ENCODE measurements at regions not wholly inside any gene's neighbourhood (a gene's known extent, or its start where the extent isn't known, plus 50 kb on each side); places are given as distances from the start of the nearest gene placed in this dataset.

GRCh38 chr10:130230036-130230435 is 93.8 kb downstream of the GLRX3 start:
- Mint-ChIP-seq H3K27me3 (ENCODE audit: low read depth) (no peaks in the 10 kb centered on the region), H3K36me3 (ENCODE audit: low read depth) (no peaks in the 10 kb centered on the region), H3K4me1 (ENCODE audit: low read depth) (no peaks in the 10 kb centered on the region), H3K9me3 (ENCODE audit: insufficient read depth) (peaks cover 11% of the 10 kb centered on the region), H3K27ac (no peak overlapping the region), H3K4me3 (no peak overlapping the region)
- no peak for DNase-seq
- CTCF ChIA-PET = no interaction called here
- POLR2A ChIA-PET = no interaction called here
- no peak for ATAC-seq

GRCh38 chr10:130230611-130231010 is 94.4 kb downstream of the GLRX3 start:
- ATAC-seq (no peak), DNase-seq (no peak)
- H3K4me3 Mint-ChIP-seq = no peak overlapping the region
- peaks cover 11% of the 10 kb centered on the region for H3K9me3 Mint-ChIP-seq (ENCODE audit: insufficient read depth)
- POLR2A ChIA-PET = no interaction called here
- CTCF ChIA-PET = no interaction called here
- no peak overlapping the region for H3K27ac Mint-ChIP-seq
- H3K36me3 Mint-ChIP-seq (ENCODE audit: low read depth) = no peaks in the 10 kb centered on the region
- H3K27me3 Mint-ChIP-seq (ENCODE audit: low read depth) = no peaks in the 10 kb centered on the region
- no peaks in the 10 kb centered on the region for H3K4me1 Mint-ChIP-seq (ENCODE audit: low read depth)

DNA sequence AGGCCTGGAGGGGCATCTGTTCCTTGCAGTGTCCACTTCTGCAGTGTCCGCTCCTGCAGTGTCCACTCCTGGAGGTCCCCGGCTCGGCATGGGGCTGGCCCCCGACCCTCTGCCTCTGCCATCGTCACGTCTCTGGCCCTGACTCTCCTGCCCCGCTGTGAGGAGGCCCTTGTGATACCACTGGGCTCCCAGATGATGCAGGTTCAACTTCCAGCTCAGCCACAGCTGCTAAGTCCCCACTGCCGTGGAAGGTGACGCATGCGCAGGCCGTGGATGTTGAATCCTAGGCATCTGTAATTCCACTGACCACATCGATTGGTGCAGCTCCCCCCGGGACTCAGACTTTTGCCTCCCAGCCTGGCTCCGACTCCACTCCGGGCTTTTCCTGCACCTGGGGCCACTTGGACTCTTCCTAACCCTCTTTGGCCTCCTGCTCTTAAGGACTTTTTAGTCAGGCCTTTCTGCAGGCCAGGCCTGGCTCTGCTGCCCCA is 95.1 kb downstream of the GLRX3 start:
- Mint-ChIP-seq H3K4me1 (ENCODE audit: low read depth) (no peaks in the 10 kb centered on the region), H3K27ac (no peak overlapping the region), H3K9me3 (ENCODE audit: insufficient read depth) (peaks cover 11% of the 10 kb centered on the region), H3K4me3 (no peak overlapping the region), H3K36me3 (ENCODE audit: low read depth) (no peaks in the 10 kb centered on the region), H3K27me3 (ENCODE audit: low read depth) (peaks cover 1% of the 10 kb centered on the region)
- ChIA-PET CTCF (no interaction called here), POLR2A (no interaction called here)
- ATAC-seq (no peak), DNase-seq (no peak)

- Mint-ChIP-seq H3K27me3 (ENCODE audit: low read depth) (peaks cover 7% of the 10 kb centered on the region), H3K36me3 (ENCODE audit: low read depth) (no peaks in the 10 kb centered on the region), H3K9me3 (ENCODE audit: insufficient read depth) (peaks cover 7% of the 10 kb centered on the region), H3K27ac (no peak overlapping the region), H3K4me3 (no peak overlapping the region), H3K4me1 (ENCODE audit: low read depth) (no peaks in the 10 kb centered on the region)
- ATAC-seq = no peak
- no peak for DNase-seq
- POLR2A ChIA-PET = no interaction called here
- CTCF ChIA-PET = no interaction called here
These were observed 96.2 kb downstream of the GLRX3 start for GRCh38 chr10:130232166-130233034.

GRCh38 chr10:130233035-130233360 is 96.8 kb downstream of the GLRX3 start:
- H3K36me3 Mint-ChIP-seq (ENCODE audit: low read depth) = no peaks in the 10 kb centered on the region
- no peaks in the 10 kb centered on the region for H3K4me1 Mint-ChIP-seq (ENCODE audit: low read depth)
- POLR2A ChIA-PET = no interaction called here
- no peak for DNase-seq
- CTCF ChIA-PET = no interaction called here
- peaks cover 11% of the 10 kb centered on the region for H3K27me3 Mint-ChIP-seq (ENCODE audit: low read depth)
- H3K27ac Mint-ChIP-seq = no peak overlapping the region
- no peak for ATAC-seq
- no peak overlapping the region for H3K4me3 Mint-ChIP-seq
- H3K9me3 Mint-ChIP-seq (ENCODE audit: insufficient read depth) = peaks cover 6% of the 10 kb centered on the region

DNA sequence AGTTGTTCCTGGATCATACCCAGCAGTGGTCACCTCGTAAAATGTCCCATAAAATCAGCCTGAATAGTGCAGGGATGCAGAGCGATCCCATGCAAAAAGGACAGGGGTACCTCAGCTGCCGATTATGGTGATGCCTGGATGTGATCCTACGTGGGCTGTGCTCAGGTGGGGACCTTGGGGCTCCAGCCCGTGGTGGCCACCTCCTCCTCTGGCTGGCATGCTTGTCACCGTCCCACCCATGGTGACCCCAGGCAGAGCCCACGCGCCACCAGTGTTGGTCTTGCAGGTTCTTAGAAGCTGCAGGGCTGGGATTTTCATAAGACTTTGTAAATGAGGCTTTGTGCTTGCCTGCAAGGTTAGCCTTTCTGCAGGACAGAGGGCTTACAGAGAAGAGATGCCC is 97.2 kb downstream of the GLRX3 start:
- Mint-ChIP-seq H3K9me3 (ENCODE audit: insufficient read depth) (peaks cover 3% of the 10 kb centered on the region), H3K4me3 (no peak overlapping the region), H3K36me3 (ENCODE audit: low read depth) (no peaks in the 10 kb centered on the region), H3K27me3 (ENCODE audit: low read depth) (peaks cover 12% of the 10 kb centered on the region), H3K27ac (no peak overlapping the region), H3K4me1 (ENCODE audit: low read depth) (no peaks in the 10 kb centered on the region)
- CTCF ChIA-PET = no interaction called here
- POLR2A ChIA-PET = no interaction called here
- no peak for ATAC-seq
- DNase-seq = no peak

- ChIA-PET POLR2A (no interaction called here), CTCF (no interaction called here)
- Mint-ChIP-seq H3K36me3 (ENCODE audit: low read depth) (no peaks in the 10 kb centered on the region), H3K27me3 (ENCODE audit: low read depth) (peaks cover 16% of the 10 kb centered on the region), H3K4me1 (ENCODE audit: low read depth) (no peaks in the 10 kb centered on the region), H3K4me3 (no peak overlapping the region), H3K9me3 (ENCODE audit: insufficient read depth) (peaks cover 7% of the 10 kb centered on the region), H3K27ac (no peak overlapping the region)
- DNase-seq = no peak
- ATAC-seq = no peak
These were observed 98.2 kb downstream of the GLRX3 start for GRCh38 chr10:130234171-130234965.

DNA sequence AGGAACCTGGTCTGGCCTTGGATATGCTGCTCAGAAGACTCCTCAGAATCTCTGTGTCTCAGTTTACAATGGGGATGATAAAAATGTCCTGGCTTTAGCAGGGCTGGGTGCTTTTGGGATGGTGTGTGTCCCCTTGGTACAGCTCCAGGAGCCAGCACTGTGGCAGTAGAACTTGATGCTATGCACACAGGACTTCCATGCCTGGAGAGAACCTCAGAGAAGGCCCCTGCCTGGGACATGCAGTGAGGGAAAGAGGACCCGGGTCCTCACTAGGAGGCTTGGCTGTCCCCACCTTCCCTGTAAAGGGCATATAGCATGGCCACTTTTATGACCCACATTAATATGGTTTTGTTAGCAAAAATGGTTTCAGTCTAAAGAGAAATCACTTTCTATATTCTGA is 100.5 kb downstream of the GLRX3 start:
- H3K4me3 Mint-ChIP-seq = no peak overlapping the region
- no peak overlapping the region for H3K27ac Mint-ChIP-seq
- no peak for ATAC-seq
- POLR2A ChIA-PET = no interaction called here
- CTCF ChIA-PET = no interaction called here
- peaks cover 12% of the 10 kb centered on the region for H3K9me3 Mint-ChIP-seq (ENCODE audit: insufficient read depth)
- H3K36me3 Mint-ChIP-seq (ENCODE audit: low read depth) = peaks cover 7% of the 10 kb centered on the region
- peaks cover 28% of the 10 kb centered on the region for H3K27me3 Mint-ChIP-seq (ENCODE audit: low read depth)
- no peak for DNase-seq
- no peaks in the 10 kb centered on the region for H3K4me1 Mint-ChIP-seq (ENCODE audit: low read depth)

DNA sequence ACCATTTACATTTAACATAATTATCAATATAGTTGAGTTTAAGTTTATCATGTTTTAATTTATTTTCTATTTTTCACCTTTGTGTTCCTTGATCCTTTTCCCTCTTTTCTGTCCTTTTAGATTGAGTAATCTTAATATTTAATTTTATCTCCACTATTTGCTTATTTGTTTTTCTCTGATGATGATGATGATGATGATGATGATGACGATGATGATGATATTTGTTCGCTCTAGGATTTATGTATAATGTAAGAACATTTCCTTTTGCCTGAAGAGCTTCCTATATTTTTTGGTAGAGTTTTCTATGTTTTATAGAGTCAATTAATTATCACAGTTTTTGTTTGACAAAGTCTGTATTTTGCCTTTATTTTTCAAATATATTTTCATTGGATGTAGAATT is 104.2 kb downstream of the GLRX3 start:
- CTCF ChIA-PET = no interaction called here
- Mint-ChIP-seq H3K9me3 (ENCODE audit: insufficient read depth) (peaks cover 17% of the 10 kb centered on the region), H3K4me3 (no peak overlapping the region), H3K36me3 (ENCODE audit: low read depth) (peaks cover 7% of the 10 kb centered on the region), H3K27ac (no peak overlapping the region), H3K27me3 (ENCODE audit: low read depth) (peaks cover 59% of the 10 kb centered on the region), H3K4me1 (ENCODE audit: low read depth) (peaks cover 10% of the 10 kb centered on the region)
- no peak for DNase-seq
- POLR2A ChIA-PET = no interaction called here
- ATAC-seq = no peak

DNA sequence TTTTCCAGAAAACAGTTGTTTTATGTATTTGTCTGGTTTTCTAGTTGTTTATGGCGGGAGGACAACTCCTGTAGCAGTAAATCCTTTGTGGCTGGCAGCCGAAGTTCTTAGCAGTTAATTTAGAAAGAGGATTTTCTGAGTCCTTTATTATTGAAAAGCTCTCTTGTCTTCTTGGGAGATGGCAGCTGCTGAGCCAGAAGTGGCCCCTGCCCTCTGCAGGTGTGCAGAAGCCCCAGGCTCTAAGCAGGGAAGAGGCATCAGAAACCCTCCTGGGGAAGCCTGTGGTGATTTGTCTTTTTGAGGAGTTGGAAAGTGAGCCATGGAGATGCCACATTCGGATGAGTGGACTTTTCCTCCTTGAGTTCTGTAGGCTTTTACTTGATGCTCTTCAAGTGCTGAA is 106.3 kb downstream of the GLRX3 start:
- Mint-ChIP-seq H3K27ac (no peak overlapping the region), H3K36me3 (ENCODE audit: low read depth) (peaks cover 7% of the 10 kb centered on the region), H3K4me3 (no peak overlapping the region), H3K27me3 (ENCODE audit: low read depth) (peaks cover 59% of the 10 kb centered on the region), H3K4me1 (ENCODE audit: low read depth) (peaks cover 10% of the 10 kb centered on the region), H3K9me3 (ENCODE audit: insufficient read depth) (peaks cover 17% of the 10 kb centered on the region)
- ChIA-PET CTCF (no interaction called here), POLR2A (no interaction called here)
- no peak for DNase-seq
- no peak for ATAC-seq

GRCh38 chr10:130243015-130243414 is 106.8 kb downstream of the GLRX3 start:
- Mint-ChIP-seq H3K36me3 (ENCODE audit: low read depth) (peaks cover 7% of the 10 kb centered on the region), H3K4me1 (ENCODE audit: low read depth) (peaks cover 10% of the 10 kb centered on the region), H3K4me3 (no peak overlapping the region), H3K27ac (no peak overlapping the region), H3K27me3 (ENCODE audit: low read depth) (peaks cover 56% of the 10 kb centered on the region), H3K9me3 (ENCODE audit: insufficient read depth) (peaks cover 17% of the 10 kb centered on the region)
- ChIA-PET CTCF (no interaction called here), POLR2A (no interaction called here)
- DNase-seq (no peak), ATAC-seq (no peak)

DNA sequence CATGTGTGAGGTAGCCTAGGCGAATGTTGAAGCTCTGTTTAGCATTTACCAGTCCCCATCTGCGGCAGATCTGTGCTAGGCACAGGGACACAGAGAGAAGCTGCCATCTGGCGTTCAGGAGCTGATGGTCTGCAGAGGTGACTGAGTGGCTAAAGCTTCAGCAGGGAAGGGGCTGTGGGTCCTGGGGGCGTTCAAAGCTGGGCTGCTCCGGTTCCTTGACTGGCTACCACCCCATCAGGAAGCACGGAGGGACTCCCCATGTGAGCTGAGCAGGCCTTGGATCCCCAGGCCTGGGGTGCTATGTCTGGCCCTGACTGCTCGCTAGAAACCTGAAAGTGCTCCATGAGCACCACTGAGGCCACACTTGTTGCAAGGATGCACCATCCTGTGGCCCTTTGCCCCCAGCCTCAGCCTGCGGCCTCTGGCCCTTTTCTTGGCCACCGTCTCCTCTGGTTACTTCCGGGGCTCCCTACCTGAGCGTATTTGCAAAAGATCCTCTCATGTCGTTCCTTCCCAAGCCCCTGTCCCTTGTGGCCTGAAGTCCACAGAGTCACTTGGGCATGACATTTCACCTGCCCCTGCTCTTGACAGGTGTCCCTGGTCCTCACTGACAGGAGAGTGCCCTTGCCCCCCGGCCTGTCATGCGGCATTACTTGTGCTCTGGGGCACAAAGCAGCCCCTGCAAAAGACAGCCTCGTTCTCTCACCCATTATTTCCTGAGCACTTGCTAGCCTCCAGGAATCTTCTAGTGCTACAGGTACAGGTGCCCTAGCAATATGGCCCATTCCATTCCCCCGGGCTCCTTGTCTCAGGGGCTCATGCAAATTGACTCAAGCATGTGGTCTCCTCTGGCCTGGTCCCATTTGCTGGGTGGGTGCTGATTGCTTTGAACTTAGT is 108.1 kb downstream of the GLRX3 start:
- Mint-ChIP-seq H3K36me3 (ENCODE audit: low read depth) (peaks cover 7% of the 10 kb centered on the region), H3K27ac (no peak overlapping the region), H3K4me1 (ENCODE audit: low read depth) (peaks cover 10% of the 10 kb centered on the region), H3K4me3 (no peak overlapping the region), H3K27me3 (ENCODE audit: low read depth) (peaks cover 53% of the 10 kb centered on the region), H3K9me3 (ENCODE audit: insufficient read depth) (peaks cover 11% of the 10 kb centered on the region)
- ChIA-PET POLR2A (no interaction called here), CTCF (no interaction called here)
- DNase-seq = no peak
- ATAC-seq = no peak

All from activated CD8-positive, alpha-beta T cell treated with anti-CD3 and anti-CD28 coated beads, Interleukin-2, amount 10 ng/mL, durations not matched to agents 7 days and 5 days (primary cell).